Kidney (tissue), 13 donors: ENCODE measurements at regions not wholly inside any gene's neighbourhood (a gene's known extent, or its start where the extent isn't known, plus 50 kb on each side); places are given as distances from the start of the nearest gene placed in this dataset.
"Not testable (repeated sequence)": the region's sequence is repeated elsewhere in the genome, so short reads cannot be mapped to it uniquely, and the experiment has no call there.

ENCODE experiments used
- DNase-seq, 5 donors: peaks; one replicate each; pipeline ENCODE4 v3.0.0-alpha.2; 2013 to 2020
- FAIRE-seq: peaks from 2 replicates; lab custom pipeline; 2012; peaks lifted over from hg19 to GRCh38; lab: Jason Lieb, UNC
- H3K27ac ChIP-seq, 2 donors: one replicate each; pipeline ENCODE4 v1.7.0; 2013; ENCODE audit warnings: low read depth in 2 of 2, low read length in 2 of 2, inconsistent platforms in 1 of 2
- H3K27me3 ChIP-seq: one replicate; pipeline ENCODE4 v1.7.1; 2013; ENCODE audit warnings: low read length, inconsistent platforms; ENCODE audit not compliant: control insufficient read depth, insufficient read depth
- H3K36me3 ChIP-seq, 3 donors: one replicate each; pipeline versions ENCODE4 v1.7.0 to v1.7.1; 2013; ENCODE audit warnings: low read length in 3 of 3, control low read depth in 1 of 3, inconsistent platforms in 1 of 3; ENCODE audit not compliant: insufficient read depth in 3 of 3, control insufficient read depth in 2 of 3
- H3K4me1 ChIP-seq, 3 donors: one replicate each; pipeline versions ENCODE4 v1.7.0 to v1.7.1; 2013; ENCODE audit warnings: low read length in 3 of 3, inconsistent platforms in 1 of 3, low read depth in 1 of 3; ENCODE audit not compliant: control insufficient read depth in 2 of 3, insufficient read depth in 2 of 3
- H3K4me3 ChIP-seq, 3 donors: one replicate each; pipeline versions ENCODE4 v1.7.0 to v1.8.1; 2013; ENCODE audit warnings: low read length in 3 of 3, control low read depth in 1 of 3, inconsistent platforms in 1 of 3
- H3K9ac ChIP-seq, 3 donors: one replicate each; pipeline versions ENCODE4 v1.7.0 to v1.7.1; 2013; ENCODE audit warnings: low read length in 3 of 3, control low read depth in 1 of 3, inconsistent platforms in 1 of 3
- H3K9me3 ChIP-seq, 3 donors: one replicate each; pipeline versions ENCODE4 v1.7.0 to v1.7.1; 2013; ENCODE audit warnings: low read length in 3 of 3, control low read depth in 1 of 3, inconsistent platforms in 1 of 3; ENCODE audit not compliant: control insufficient read depth in 2 of 3, insufficient read depth in 1 of 3
- CTCF ChIP-seq: IDR thresholded peaks from 3 replicates; pipeline ENCODE4 v1.5.1; 2012; ENCODE audit warnings: mild to moderate bottlenecking, moderate library complexity, borderline replicate concordance; ENCODE audit not compliant: insufficient read depth; ENCODE audit errors: extremely low read depth
- intact Hi-C: fragments of 100-400 bp; cut with DNase I; formaldehyde crosslinking; loops from one replicate; pipeline ENCODE4 v1.11.1; 2022
- donor health status: control.
- donor health status: control.
- donor health status: control.
- donor health status: control.
- donor health status: control.
- donor health status: DM: yes; HTN: yes; CAD: no.
- donor health status: Normal renal cell carcinoma (clear cell type).

- Histone ChIP-seq H3K4me3 (no peak overlapping the region), H3K27me3 (no peaks in the 10 kb centered on the region), H3K4me1 (no peaks in the 10 kb centered on the region), H3K9ac (no peak overlapping the region), H3K27ac (no peak overlapping the region), H3K9me3 (no peaks in the 10 kb centered on the region), H3K36me3 (no peaks in the 10 kb centered on the region)
- FAIRE-seq, result no peak
- no peak for TF ChIP-seq CTCF
- intact Hi-C loops, result no loop called here
- DNase-seq, result no peak
Measured at GRCh38 chr3:177464392-177465256, 267.3 kb upstream of the TBL1XR1 start.

GRCh38 chr3:177465257-177465642 lies 268.0 kb upstream of the TBL1XR1 start:
- Histone ChIP-seq H3K27me3 (no peaks in the 10 kb centered on the region), H3K4me3 (no peak overlapping the region), H3K9me3 (no peaks in the 10 kb centered on the region), H3K9ac (no peak overlapping the region), H3K27ac (no peak overlapping the region), H3K4me1 (no peaks in the 10 kb centered on the region), H3K36me3 (no peaks in the 10 kb centered on the region)
- intact Hi-C loops, result no loop called here
- FAIRE-seq, result no peak
- DNase-seq, result no peak
- no peak for TF ChIP-seq CTCF

- no peaks in the 10 kb centered on the region for H3K9me3 ChIP-seq
- no peak overlapping the region for H3K9ac ChIP-seq
- H3K4me3 ChIP-seq, result no peak overlapping the region
- no peaks in the 10 kb centered on the region for H3K27me3 ChIP-seq
- no peaks in the 10 kb centered on the region for H3K4me1 ChIP-seq
- FAIRE-seq, result no peak
- no peak for TF ChIP-seq CTCF
- intact Hi-C loops, result no loop called here
- DNase-seq, result no peak
- no peak overlapping the region for H3K27ac ChIP-seq
- no peaks in the 10 kb centered on the region for H3K36me3 ChIP-seq
Measured at GRCh38 chr3:177466074-177466473, 268.8 kb upstream of the TBL1XR1 start.

GRCh38 chr3:177466622-177467021 lies 269.3 kb upstream of the TBL1XR1 start:
- H3K9me3 ChIP-seq, FAIRE-seq, H3K27ac ChIP-seq, H3K4me1 ChIP-seq, H3K9ac ChIP-seq, H3K36me3 ChIP-seq, H3K27me3 ChIP-seq, H3K4me3 ChIP-seq, DNase-seq, intact Hi-C loops: not testable (repeated sequence)
